HG03060 (cell line): ENCODE measurements at regions not wholly inside any gene's neighbourhood (a gene's known extent, or its start where the extent isn't known, plus 50 kb on each side); places are given as distances from the start of the nearest gene placed in this dataset.
"Not testable (repeated sequence)": the region's sequence is repeated elsewhere in the genome, so short reads cannot be mapped to it uniquely, and the experiment has no call there.

Experiments
- ATAC-seq: cut with Tn5 transposase; IDR thresholded peaks from one replicate; pipeline ENCODE4 v1.9.1; 2021; ENCODE audit warnings: low read depth, moderate number of reproducible peaks; ENCODE audit not compliant: unreplicated experiment

DNA sequence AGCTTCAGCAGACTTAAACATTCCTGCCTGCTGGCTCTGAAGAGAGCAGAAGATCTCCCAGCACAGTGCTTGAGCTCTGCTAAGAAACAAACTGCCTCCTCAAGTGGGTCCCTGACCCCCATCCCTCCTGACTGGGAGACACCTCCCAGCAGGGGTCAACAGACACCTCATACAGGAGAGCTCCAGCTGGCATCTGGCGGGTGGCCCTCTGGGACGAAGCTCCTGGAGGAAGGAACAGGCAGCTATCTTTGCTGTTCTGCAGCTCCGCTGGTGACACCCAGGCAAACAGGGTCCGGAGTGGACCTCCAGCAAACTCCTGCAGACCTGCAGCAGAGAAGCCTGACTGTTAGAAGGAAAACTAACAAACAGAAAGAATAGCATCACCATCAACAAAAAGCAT lies 139.3 kb downstream of the ATXN7L3B start:
- not testable (repeated sequence) for ATAC-seq

DNA sequence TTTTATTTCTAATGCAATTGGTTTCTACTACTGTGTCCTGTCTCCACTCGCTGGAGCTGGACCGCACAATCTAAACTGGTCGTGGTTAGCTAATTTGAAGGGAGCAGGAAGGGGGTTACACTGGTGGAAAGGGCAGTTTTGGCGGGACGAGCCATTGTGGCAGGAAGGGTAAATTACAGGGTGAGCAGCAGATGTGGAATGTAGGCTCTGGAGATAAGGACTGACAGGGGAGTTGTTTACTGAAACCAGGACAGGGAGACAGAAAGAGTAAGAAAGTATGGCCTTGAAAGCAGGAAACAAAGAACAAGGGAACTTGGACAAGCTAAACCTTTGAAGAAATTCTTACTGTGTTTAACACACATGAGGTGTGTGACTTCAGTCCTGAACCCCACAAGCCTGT lies 147.8 kb downstream of the ATXN7L3B start:
- ATAC-seq = no peak

DNA sequence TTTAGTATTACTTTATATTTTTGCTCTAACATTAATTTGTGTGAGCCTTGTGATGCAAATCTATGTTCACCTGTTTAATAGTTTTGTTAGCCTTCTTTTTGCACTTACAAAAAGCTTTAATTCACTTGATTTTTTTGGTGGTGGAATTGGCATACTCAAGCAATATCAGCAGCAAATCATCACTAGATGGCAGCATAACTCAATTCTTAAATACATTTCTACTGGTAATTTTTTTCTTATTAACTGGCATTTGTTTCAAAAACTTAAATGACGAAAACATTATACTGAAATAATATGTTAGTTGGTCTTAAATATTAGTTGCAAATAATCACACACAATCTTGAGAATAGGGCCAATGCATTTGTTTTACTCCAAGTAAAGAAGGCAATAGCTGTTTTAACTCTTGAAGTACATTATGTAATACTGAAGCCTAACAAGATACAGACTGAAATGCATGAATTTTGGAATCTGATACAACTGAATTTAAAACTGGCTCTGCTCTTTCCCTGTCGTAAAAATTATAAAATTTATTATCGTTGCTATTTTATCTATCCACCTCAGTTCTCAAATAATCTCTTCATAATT lies 151.5 kb downstream of the ATXN7L3B start:
- no peak for ATAC-seq

DNA sequence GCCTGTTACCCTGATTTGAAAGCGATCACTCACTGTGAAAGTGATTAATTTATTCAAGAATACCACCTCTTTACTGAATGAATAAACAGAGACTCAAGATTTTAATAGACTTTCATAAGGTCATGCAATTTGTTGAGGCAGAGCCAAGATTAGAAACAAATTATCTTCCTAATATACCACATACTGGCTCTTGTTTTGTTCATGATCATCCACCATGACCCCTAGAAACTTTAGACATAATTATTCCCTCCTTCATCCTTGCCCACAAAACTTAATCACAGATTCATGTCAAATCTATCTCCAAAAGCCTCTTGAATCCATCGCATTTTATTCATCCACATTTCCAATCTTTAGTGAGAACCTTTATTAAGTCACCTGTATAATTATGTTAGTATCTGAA lies 152.3 kb downstream of the ATXN7L3B start:
- ATAC-seq = no peak

DNA sequence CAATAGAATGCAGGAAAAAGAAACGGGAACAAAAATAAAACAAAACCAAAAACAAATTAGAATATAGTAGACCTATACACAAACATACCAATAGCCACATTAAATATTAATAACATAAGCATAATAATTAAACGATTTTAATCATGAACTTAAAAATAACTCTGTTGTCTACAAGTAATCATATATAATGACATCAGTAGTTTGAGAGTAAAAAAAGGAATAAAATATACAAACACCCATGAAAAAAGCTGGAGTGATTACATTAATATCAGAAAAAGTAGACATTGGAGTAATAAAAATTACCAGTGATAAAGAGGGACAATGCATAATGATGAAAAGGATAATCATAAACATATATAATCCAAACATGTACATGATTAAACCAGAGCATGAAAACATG lies 181.8 kb downstream of the ATXN7L3B start:
- no peak for ATAC-seq

DNA sequence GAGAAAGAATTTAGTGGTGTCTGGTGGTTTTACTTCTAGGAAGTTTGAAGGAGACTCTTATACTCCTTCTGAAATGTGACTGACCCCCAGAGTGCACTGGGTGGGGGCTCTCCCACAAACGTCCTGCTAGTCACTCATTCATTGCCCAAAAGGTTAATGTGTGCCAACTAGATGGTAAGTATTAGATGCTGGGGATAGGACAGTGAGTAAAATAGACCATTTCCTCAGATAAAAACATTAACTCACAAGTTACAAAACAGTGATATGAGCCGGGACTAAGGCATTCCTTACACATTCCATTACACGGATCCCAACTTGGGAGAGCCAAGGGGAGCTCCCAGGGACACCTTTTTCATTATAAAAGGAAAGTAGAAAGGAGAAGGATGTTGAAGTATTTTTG lies 185.1 kb downstream of the ATXN7L3B start:
- no peak for ATAC-seq

DNA sequence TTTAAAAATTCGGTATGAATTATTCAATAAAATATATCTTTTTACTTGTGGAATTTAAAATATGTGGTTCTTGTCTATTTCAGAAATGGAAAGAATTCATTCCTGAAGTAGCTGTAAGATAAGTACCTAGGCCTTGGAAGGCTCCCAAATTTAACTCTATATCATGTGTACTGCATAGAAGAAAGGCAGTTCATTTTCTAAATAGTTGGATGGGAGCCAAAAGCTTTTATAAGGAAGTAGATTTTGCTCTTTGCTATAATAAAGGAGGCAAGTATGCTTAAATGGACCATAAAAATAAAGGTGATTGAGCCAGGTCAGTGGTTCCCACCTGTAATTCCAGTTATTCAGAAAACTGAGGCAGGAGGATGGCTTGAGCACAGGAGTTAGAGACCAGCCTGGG lies 187.5 kb downstream of the ATXN7L3B start:
- ATAC-seq = no peak

DNA sequence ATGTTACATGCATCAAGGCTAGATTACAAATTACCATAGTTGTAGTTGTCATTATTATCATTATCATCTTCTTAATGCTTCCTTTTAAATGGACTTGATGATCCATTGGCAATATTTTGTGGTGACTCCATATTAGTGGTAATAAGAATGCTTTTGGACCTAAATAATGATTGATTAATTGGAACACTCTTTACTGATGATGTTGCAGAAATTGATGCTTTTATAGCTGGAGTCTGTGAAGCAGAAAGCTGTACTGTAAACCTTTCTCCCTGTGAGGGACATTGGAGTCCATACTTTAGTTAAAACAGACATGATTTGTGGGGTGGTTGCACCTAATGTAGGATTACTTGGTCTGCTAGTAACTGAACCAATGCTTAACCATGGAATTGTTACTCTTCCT lies 190.4 kb downstream of the ATXN7L3B start:
- no peak for ATAC-seq

DNA sequence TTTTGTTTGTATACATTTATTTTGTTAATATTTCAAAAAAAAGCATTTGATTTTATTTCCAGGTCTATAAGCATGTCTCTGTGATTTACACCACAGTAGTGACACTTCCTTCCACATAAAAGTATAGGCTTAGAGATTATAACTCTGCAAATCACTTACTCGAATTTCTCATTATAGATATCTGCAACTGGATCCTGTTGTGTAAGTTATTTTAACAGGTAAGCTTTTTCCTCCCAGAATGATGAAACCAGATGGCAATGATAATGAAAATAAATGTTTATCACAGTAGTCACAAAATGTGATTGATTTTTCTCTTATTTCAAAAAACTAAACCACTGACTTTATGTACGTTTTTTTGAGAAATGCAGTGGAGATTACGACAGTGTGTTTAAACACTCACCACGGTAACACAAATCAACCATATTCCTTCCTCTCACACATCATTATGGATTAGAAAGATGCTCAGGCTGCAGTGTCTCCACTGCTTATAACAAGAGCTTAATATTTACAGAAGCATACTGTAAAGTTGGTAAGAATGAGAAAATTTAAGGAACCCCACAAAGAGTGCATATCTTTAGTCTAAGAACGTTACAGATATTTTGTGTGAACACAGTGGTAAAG lies 194.6 kb downstream of the ATXN7L3B start:
- no peak for ATAC-seq

DNA sequence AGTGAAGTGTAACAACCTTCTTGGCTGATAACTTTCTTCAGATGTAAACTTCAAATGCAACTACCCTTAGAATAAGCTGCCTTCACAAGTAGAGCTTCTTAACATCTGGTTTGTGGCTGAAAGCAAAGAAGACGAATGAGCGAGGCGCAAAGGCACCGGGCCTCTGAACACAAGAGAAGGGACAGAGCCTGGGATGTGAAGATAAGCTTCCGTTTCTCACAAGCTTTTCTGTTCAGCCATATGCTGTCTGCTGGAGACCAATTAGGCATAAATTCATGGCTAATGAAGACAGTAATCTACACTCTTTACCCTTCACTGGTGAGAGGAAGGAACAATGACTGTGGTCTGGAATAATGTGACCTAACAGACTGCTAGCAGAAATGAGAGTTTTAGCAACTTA lies 195.2 kb downstream of the ATXN7L3B start:
- no peak for ATAC-seq

DNA sequence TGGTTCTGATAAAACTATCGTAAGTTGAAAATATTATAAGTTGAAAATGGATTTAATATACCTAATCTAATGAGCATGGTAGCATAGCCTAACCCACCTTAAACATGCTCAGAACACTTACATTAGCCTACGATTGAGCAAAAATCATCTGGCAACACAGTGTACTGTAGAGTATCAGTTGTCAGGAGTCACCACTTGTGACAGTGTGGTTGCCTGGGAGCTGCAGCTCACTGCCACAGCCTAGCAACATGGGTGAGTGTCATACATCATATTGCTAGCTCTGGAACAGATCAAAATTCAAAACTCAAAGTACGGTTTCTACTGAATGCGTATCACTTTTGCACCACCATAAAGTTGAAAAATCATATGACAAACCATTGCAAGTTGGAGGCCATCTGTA lies 203.5 kb downstream of the ATXN7L3B start:
- no peak for ATAC-seq

DNA sequence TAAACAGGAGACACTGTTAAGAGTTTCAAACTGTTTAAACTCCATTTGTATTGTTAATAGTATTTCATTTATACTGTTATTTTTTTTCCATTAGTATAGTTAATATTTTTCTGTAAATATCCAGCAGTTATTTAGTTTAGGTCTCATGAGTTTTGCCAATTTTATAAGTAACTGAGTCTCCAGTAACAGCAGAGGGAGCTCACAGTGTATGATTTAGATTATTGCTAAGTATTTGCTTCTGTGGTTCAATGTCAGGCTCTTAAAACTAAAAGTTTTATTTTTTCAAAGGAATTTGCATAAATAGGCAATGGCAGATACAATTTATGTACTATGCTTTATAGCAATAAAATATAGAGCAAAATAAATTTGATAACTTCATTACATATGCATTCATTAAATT lies 209.7 kb downstream of the ATXN7L3B start:
- ATAC-seq = no peak

DNA sequence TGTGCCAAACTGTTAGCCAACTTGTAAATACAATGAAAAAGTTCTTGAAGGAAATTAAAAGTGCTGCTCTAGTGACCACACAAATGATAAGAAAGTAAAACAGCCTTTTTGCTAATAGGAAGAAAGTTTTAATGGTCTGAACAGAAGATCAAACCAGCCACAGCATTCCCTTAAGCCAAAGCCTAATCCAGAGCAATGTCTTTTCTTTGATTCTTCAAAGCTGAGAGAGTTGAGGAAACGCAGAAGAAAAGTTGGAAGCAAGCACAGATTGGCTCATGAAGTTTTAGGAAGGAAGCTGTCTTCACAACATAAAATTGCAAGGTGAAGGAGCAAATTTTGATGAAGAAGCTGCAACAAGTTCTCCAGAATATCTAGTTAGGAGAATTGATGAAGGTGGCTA lies 213.8 kb downstream of the ATXN7L3B start:
- ATAC-seq = no peak

DNA sequence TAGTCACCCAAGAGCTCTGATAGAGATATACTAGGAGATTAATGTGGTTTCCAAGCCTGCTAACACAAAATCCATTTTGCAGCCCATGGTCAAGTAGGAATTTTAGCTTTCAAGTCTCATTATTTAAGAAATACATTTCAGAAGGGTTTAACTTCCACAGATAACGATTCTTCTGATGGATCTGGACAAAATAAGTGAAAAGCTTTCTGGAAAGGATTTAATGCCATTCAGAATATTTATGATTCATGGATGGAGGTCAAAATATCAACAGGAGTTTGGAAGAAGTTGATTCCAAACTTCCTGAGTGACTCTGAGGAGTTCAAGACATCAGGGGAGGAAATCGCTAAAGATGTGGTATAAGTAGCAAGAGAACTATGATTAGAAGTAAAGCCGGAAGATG lies 214.6 kb downstream of the ATXN7L3B start:
- no peak for ATAC-seq

DNA sequence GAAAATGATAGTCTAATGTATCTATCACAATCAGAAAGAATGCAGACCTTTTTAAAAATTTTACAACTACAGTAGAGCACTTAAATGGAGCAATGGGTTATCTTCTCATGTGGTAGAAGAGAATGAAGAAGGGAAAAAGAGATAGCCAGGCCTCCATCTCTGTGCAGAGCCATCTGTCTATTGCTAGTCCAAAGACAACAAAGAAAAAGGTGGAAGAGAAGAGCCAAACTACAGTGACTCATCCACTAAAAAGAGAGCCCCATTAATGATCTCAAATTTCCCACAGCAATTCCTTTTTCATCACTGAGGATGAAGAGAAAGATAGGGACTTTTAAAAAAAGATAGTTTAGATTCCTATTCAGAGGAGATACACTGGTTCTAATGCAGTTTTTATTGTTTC lies 232.9 kb downstream of the ATXN7L3B start:
- no peak for ATAC-seq

DNA sequence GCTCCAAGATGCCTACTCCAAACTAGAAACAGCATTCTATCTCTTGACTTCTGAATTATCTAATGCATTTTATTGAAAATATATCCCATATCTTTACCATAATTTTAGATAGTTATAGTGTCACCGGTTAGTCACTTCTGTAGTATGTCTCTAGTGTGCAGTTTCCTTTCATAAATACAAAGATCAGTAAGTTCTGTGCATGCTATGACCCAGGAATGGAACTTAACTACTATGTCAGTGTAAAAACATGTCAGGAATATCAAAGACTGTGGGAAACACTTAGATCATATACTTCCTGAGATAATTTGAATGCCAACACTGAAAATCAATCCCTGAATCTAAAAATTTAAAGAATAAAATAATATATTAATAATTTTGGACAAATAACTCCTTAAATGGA lies 237.6 kb downstream of the ATXN7L3B start:
- ATAC-seq = no peak

DNA sequence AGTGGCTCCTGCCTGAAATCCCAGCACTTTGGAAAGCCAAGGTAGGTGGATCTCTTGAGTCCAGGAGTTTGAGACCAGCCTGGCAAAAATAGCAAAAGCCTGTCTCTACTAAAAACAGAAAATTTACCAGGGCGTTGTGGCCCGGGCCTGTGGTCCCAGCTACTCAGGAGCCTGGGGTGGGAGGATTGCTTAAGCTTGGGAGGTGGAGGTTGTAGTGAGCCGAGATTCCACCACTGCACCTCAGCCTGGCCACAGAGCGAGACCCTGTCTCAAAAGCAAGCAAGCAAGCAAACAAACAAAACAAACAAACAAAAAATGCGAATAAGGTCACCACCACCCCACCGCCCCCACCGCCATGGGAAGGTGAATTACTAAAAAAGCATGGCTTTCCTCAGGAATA lies 238.7 kb downstream of the ATXN7L3B start:
- no peak for ATAC-seq

DNA sequence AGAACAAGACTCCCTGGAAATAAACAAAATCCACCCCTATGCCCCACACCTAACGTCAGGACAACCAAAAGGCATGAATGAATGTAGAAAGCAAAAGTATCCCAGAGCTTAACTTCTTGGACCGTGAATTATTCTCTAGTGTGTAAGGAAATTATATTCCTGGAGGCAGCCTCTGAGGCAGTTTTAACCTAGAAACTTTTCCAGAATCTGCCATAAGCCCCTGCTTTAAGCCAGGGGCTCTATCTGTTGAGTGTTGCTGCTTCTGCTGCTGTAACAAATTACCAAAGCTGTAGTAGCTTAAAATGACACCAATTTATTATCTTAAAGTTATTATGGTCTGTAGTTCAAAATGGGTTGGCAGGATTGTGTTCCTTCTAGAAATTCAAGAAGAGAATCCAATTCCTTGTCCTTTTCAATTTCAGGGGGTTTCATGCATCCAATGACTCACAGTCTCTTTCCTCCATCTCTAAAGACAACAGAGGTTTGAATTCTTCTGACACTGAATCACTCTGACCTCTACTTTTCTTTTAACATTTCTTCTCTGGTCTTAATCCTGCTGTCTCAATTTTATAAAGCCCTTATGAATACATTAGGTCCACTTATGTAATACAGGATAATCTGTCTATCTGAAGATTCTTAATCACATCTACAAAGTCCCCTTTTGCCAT lies 242.7 kb downstream of the ATXN7L3B start:
- ATAC-seq = no peak

DNA sequence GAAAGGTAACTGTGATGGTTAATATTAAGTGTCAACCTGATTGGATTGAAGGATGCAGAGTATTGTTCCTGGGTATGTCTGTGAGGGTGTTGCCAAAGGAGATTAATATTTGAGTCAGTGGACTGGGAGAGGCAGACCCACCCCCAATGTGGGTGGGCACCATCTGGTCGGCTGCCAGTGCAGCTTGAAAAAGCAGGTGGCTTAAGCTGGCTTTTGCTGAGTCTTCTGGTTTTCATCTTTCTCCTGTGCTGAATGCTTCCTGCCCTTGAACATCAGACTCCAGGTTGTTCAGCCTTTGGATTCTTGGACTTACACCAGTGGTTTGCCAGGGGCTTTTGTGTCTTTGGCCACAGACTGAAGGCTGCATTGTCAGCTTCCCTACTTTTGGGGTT lies 243.2 kb downstream of the ATXN7L3B start:
- ATAC-seq = not testable (repeated sequence)

DNA sequence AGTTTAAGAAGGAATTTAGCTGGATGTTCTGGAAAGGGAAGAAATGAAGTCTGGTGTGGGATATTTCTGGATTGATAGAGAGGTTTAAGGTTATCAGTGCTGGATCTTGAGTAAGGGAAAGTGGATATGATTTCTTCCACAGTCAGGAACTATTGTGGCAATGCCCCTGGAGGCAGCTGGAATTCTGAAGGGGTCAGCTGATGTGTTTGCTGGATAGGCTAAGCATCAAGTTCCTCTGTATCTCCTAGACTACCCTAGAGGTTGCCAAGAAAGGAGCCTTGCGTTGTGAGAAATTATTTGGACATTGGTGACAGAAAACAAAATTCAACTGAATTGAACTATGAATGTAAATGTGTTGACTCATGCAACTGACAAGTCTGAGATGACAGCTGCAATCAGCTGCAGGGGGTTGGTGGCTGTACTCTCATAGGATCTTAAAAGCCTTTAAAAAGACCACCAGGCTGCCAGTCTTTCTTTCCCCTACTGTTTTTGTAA lies 244.4 kb downstream of the ATXN7L3B start:
- ATAC-seq = no peak

DNA sequence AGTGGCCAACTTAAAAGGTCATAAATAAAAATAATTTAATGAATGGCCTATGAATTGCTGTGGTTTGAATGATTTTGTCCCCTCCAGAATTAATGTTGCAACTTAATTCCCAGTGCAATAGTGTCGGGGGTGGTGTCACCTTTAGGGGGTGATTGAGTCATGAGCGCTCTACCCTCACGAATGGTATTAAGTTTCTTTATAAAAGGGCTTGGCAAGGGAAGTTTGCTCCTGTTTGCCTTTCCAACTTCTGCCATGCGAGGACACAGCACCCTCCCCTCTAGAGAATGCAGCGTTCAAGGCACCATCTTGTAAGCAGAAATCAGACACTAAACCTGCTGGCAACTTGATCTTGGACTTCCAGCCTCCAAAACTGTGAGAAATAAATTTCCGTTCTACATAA lies 253.3 kb downstream of the ATXN7L3B start:
- ATAC-seq = no peak

DNA sequence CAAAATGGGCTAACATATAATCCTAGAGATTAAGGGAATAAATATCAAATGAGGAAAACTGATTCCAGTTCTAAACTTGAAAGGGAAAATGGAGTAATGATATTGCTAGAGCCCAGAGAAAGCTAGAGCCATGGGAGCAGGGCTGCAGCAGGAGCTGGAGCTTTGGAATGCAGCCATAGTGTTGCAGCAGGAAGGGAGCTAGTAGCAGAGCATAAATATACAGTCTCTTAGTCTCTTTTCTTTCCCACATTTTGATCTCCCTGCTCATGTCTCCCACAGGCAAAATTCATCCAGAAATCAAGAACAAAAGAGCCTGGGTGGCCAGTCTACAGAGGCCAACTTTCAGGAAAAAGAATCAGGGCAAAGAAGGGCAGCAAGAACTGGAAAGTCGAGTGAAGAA lies 253.7 kb downstream of the ATXN7L3B start:
- no peak for ATAC-seq
